Anterior cingulate cortex (tissue), 58 donors: ENCODE measurements at regions not wholly inside any gene's neighbourhood (a gene's known extent, or its start where the extent isn't known, plus 50 kb on each side); places are given as distances from the start of the nearest gene placed in this dataset.

Experiments
- DNase-seq, 58 donors: peaks; one replicate each; lab custom pipeline; 2025; lab: John Stamatoyannopoulos, UW

GRCh38 chr10:126844406-126844805 is 60.8 kb upstream of the DOCK1 start:
- no peak for DNase-seq

GRCh38 chr10:126846469-126846868 is 58.8 kb upstream of the DOCK1 start:
- DNase-seq = no peak

GRCh38 chr10:126846959-126847358 is 58.3 kb upstream of the DOCK1 start:
- no peak for DNase-seq

- DNase-seq = no peak
These were observed 57.6 kb upstream of the DOCK1 start for GRCh38 chr10:126847666-126848065.

- no peak for DNase-seq
These were observed 55.6 kb upstream of the DOCK1 start for GRCh38 chr10:126849646-126850045.

GRCh38 chr10:126851414-126852108 is 53.7 kb upstream of the DOCK1 start:
- DNase-seq = no peak

GRCh38 chr10:126854726-126855495 is 50.3 kb upstream of the DOCK1 start:
- DNase-seq = no peak
